GM18519 (cell line): ENCODE measurements at regions not wholly inside any gene's neighbourhood (a gene's known extent, or its start where the extent isn't known, plus 50 kb on each side); places are given as distances from the start of the nearest gene placed in this dataset.

Experiments
- ATAC-seq: cut with Tn5 transposase; IDR thresholded peaks from one replicate; pipeline ENCODE4 v1.9.1; 2021; ENCODE audit warnings: mild to moderate bottlenecking, moderate library complexity; ENCODE audit not compliant: unreplicated experiment, low FRiP score

DNA sequence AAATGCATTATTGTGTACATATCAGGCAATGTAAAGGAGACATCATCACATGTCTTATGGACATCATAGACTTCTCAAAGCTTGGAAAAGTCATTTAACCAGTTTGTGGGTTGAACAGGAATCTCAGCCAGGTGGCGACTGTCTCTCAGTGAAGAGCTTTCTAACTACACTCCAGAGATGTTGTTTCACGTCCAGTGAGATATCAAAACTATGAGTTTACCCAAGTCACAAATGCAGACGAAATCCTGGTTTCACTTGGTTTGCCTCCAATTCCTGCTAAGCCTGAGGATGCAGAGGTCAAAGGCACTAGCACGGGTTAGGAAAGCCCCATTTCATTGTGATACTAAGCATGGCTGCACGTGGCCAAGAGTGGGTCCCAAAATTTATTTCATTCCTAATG lies 384.5 kb upstream of the MEIS1 start:
- ATAC-seq, result no peak

DNA sequence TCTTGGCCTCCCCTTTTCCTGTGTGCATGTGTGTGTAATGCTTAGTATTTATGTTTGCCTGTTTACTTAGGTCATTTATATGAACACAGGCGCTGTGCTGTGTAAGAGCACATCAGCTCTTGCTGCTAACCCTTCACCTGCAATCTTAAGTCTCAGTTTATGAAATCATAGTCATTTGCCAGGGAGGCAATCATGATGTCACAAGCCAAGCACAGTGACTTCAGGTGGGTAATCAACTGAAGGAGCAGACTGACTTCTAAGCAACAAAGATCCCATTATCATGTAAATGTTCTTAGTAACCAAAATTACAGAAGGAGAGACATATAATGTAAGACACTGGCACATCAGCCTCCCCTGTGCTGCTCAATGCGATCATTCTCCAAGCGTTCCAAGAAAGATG lies 386.3 kb upstream of the MEIS1 start:
- ATAC-seq, result no peak

DNA sequence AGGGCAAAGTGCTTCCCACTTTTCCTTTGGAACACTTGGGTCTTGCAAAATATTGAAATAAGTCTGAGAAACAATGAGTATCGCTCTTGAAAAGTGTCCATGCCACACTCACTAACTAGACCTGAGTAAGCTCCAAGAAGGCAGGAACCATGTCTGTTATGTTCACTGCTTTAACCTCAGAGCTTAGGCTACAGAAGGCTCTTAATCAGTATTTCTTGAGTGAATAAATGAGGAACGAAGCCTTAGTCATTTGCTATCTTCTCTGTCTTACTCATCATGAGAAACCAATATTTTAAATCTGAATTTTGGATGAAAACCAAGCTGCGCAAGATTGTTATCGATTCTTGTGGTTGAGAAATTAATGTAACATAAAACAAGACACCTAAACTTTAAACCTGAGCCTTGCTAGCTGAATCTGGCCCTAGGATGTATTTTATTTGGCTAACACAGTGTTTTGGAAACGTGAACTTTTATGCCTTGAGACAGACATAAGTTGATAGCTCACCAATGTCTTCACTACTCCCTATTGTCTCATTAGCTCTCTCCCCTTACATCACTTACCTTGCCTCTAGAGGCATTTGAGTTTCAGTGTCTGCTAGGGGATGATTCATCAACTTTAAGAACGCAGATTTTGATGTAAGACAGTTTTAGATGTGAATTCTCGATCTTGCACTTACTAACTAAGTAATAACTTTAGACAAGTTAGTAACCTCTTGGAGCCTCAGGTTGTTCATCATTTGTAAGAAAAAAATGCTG lies 392.8 kb upstream of the MEIS1 start:
- no peak for ATAC-seq

DNA sequence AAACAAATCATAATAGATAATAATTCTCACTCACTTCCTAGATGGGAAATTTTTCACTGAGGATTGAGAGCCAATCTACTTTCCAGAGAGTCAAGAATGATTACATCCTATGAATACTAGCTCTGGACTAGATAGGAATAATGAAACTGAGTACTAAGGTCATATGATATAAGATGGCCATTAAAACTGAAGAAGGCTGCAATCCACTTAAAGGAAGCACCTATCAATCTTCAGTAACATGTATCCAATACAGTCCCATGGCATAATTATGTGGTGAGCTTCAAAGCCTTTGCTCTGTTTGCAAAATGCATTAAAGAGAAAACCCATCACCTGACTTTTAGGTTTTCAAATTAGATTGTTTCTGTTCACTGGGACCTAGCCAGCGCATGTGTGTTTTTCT lies 398.0 kb upstream of the MEIS1 start:
- no peak for ATAC-seq

DNA sequence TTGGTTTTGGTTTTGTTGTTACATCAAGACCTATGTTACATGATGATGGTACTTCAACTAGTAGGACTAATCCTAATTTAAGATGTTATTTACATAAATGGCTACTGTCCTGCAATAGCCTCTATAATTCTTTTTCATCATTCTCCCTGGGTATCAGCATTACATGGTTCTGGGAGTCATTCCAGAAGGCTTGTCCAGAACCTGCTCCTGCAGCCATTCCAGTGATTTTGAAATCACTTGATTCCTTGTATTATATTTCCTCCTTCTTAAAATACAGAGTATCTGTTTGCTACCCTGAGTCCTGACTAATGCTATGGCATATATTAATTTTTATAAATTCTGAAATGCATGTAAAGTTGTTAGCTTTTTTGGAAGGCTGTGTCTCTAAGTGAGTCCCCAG lies 400.5 kb upstream of the MEIS1 start:
- ATAC-seq, result no peak

DNA sequence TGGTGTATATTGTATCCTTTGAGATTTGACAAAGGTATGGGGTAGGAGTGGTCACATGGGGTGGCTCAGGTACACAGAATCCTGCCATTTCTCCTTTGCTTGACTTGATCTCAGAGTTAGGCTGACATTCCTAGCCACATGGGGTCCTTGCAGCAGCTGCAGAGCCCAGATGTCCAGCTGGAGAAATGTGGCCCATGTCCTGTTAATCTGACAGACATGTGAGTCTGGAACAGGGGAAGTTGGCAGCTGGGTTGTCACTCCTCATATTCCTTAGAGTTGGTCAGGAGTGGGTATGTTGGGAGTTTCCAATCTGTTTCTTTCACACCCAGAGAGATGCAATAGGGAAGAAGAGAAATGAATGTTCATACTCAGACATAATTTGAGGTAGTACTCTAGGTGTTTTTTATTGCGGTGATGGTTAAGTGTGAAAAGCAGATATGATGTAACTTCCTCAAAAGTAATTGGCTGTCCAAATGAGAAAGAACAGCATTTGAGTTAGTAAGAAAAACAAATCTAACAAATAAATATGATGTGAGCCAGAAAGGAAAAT lies 402.6 kb upstream of the MEIS1 start:
- no peak for ATAC-seq

DNA sequence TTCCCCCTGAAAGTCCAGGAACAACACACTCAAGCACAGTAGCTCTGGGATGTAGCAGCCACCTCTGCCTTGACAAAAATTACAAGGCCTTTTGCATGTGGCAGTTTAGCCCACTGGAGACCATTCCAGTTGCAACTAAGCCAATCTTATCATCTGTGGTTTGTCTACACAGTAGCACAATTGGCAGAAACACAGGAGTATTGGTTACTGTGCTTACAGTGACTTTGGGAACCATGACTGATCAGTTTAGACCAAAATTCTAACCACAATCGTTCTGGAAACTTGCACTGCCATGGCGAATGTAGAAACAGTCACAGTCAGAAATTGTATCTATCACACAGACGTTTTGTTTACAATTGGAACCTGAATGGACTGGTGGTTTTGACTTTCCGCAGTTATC lies 403.7 kb upstream of the MEIS1 start:
- ATAC-seq, result no peak

DNA sequence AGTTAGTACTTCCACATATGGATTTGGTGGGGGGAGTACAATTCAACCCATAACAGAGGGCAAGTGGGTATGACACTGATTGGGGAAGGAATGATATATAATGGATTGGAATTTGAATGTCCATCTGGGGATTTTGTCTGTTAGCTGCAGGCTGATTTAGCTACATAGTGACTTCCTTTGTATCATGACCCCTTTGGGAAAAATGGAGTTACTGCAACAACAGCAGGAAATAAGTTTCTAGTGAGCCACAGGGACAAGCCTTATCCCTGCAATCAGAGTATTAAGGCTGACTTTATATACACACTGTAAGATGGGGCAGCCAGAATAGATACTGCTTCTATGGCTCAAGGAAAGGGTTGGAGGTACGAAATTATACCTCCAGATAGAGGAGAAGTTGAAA lies 404.4 kb upstream of the MEIS1 start:
- ATAC-seq, result no peak

DNA sequence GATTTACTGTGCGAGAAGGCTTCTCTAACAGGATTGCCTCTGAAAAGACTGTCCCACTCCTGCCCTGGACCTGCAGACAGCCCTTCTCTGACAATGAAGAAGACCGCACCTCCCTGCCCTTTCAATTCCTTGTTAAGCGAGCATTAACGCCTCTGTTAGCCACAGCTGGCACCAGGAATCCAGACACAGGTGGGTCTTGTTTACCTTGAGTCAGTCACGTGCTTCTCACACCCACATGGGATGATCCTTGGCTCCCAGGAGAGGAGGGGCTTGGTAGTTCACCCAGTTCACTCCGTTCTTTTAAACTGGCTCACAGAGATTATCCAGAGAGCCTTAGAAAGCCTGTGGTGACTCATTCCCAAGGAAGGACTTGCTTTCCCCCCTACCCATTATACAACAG lies 410.5 kb upstream of the MEIS1 start:
- no peak for ATAC-seq

DNA sequence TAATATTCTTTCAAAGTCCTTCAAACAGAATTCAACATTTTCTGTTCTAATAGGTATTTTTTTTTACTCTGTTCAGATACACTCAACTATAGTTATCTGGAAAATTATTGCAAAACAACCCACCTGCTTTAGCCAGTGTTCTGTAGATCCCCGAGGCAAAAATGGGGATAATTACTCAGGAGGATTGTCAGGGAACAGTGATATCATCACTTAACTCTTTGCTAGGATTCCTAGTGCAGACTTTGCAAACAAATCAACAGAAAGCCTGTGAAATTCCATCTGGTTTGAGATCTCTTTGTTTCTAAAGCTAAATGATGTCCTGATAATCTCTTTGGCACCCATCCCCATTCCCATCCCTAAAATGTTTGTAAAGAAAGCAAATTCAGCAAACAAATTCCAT lies 413.6 kb upstream of the MEIS1 start:
- no peak for ATAC-seq

DNA sequence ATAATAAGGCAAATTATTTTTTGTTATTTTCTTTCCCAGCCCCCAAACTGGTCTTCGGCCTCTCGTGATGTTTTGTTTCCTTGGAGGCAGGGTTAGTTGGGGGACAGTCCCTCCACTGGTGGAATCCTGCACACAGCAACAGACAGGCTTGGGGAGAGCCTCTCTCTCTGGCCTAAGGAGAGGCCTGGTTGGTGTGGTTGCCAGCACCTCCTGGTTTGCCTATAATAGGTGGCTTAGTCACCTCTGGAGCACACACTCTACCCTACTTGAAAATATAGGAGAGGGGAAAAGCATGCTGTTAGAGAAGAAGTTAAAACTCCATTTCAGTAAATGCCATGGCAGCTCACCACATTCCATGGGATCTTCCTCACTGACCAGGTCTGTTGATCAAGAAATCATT lies 417.2 kb upstream of the MEIS1 start:
- ATAC-seq, result no peak

DNA sequence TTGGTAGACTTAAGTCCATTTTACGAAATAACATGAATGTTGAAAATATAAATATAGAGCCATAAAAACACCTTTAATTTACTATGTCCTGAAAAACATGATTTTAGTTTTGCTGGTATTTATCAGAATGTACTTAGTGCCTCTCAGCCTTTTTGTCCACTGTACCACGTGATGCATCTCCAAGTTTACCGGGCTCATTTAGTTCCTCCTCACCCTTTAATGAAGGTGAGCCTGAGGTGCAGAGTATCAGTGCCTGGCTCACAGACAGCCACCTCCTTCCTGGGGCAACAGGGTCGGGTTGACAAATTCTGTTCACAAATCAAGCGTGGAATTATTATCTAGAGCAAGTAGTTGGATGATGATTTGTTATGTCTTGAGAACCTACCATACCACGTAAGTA lies 420.5 kb upstream of the MEIS1 start:
- ATAC-seq, result no peak

DNA sequence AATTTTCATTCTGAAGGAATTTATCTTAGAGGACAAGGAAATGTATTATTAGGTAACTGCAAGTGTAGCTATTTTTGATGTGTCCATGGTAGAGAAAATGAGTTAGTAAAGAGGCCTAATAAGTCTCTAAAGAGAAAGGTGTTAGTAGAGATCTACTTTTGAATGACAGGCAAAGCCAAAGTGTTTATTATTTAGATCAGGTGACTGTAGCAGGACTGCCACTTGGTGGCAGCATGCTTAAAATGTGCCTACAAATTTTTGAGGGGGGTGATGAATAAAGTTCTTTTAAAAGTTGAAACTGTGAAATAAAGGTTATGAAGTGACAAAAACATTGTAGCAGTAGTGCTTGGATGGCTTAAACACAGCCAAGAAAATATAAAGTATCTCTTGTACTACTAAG lies 421.5 kb upstream of the MEIS1 start:
- ATAC-seq, result no peak

DNA sequence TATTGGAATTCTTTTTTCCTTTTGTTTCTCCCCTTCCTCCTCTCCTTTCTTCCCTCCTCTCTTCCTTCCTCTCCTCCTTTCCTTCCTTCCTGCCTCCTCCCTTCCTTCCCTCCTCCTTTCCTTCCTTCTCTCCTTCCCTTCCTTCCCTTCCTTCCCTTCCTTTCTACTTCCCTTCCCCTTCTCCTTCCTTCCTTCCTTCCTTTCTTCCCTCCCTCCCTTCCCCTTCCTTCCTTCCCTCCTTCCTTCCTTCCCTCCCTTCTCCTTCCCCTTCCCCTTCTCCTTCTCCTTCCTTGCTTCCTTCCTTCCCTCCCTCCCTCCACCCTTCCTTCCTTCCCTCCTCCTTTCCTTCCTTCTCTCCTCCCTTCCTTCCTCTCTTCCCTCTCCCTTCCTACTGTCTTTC lies 431.0 kb upstream of the MEIS1 start:
- no peak for ATAC-seq

DNA sequence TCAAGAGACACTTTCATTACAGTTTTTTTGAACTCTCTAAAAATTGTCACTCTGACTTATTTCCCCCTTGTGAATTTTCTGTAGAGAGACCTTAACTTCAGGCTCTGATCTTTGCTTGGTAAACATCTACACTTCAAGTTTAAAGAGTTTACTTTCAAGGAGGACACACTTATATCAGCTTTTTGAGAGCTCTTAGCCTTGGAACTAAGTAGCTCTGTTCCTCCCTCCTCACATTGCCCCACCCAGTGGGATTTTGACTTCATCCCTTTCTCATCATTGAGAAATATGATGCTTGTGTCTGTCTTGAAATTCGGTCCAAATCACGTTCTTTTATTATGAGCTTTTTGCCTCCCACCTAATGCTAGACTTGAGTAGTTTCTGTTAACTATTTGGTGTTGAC lies 433.4 kb upstream of the MEIS1 start:
- ATAC-seq, result no peak

DNA sequence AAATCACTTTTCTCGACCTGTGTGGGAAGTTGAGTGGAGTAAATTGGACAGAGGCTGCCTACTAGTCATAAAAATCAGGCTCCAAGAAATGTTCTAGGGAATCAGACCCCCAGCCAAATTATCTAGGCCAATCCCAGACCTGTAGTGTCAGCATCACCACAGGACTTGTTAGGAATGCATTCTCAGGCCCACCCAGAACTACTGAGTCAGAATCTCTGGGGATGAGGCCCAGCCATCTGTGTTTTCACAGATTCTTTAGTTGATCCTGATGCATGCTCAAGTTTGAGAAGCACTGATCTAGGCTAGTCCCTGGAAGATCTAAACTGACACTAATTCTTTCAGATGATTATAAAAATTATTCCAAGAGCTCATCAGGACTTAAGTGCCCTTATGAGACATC lies 434.0 kb upstream of the MEIS1 start:
- no peak for ATAC-seq

DNA sequence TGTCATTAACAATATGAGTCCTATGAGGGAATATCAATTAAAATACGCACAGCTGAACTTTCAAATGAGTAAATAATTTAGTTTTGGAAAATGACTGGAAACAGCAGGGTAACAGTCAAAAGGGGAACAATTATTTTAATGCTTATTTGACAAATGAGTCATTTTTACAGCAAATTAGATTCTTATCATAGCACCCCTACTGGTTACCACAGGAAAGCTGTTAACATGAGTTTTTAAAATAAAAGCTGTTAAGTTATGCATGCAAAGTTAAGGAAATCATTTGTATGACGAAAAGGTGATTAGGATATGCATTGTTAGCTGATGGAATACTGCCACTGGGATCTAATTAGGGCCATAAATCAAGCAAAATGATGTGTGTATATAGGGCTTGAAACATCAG lies 435.1 kb upstream of the MEIS1 start:
- no peak for ATAC-seq

DNA sequence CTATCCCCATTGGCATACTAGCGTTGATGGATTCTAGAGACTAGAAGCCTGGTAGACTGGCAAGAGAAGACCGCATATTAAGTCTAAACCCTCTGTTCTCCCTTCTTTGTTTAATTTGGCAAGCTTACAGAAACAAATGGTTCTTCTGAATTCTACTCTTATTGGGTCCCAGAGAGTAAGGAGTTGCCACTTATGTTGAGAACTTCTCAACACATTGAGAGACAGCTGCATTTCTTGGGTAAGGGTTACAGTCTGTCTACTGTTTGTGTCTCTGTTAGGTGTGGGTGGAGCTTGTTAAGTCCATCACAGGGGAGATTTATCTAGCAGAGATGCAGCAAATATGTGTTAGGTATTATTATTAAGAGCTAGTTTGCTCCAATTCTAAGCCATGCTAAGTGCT lies 435.8 kb upstream of the MEIS1 start:
- no peak for ATAC-seq

DNA sequence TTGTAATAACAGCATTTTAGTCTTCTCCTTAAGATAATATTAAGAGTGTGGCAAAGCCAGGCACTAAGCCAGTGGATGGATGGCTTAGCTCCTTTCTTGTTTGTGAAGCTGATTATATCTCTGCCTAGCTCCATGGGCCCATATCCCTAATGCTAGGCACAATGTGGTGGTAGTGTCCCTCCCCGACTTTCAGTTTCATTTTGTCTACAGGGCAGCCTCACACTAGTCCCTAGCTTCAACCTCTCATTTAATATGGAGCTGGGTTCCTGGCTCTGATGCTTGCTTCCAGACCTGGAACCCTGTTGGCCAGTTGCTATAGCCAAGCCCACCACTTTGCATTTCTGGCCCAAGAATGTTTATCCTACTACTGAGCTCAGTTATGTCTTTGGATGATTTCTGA lies 437.0 kb upstream of the MEIS1 start:
- no peak for ATAC-seq

DNA sequence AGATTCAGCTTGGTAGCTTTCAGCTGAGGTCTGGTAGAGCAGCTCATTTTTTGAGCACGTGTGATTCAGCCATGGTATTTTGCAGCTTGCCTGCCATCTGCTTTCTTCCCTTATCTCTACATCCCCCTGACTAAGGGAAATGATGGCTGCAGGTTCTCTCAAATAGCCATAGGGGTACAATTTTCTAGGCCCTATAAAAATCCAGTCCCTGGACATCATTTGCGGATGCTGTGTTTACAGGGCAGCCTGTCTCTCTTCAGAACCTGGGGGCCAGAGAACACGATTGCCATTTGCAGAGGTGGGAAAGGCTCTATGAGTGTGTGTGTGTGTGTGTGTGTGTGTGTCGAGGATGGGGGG lies 442.7 kb upstream of the MEIS1 start:
- ATAC-seq, result no peak

DNA sequence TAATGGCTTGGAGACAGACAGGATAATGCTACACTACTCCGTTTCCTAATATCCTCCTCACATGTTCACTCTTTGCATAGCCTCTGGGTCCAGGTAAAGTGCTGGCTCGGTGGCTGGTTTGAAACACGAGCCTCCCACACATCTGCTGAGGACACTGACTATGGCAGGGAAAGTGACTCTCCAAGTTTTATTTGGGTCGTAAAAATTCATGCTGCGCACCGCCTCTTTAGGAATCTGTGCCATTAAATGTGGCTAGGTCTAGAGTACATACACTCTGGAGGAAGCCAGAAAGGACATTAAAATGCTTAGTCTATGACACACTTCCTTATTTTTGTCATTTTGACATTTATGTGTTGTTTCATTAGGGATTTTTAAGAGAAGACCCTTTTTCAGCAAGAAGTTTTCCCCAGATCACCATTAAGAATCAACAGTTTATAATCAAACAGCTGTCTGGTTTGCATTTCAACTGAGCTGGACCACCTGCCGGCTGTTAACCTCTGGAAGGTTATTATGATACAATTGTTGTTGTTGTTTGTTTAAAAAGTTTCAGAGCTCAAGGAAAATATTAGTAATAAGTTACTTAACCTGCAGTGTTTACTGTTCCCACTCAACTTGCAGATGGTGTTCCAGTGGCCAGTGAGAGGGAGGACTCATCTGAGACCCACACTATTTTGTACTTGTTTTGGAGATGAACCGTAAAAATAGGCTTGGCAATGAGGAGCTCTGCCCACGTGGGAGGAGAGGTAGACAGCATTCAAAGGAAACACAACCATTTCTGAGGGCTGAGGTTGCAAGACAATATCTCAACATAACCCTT lies 443.3 kb upstream of the MEIS1 start:
- no peak for ATAC-seq

DNA sequence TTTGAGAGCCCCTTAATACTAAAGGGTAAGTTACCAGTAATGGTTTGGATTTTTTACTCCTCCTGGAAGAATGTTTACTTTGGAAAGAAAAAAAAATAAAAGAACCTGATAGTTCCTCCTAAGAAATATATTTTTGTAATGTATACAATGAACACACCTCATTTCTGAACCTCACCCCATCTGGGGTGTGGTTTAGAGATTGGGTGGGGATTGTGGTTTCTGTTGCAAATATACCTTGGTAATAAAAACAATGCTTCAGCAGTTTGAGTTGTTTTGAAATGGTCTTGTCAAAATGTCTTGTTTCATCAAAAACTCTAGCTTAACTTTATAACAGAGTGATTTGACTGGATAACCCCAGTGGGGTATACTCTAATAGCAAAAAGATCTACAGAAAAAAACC lies 448.9 kb upstream of the MEIS1 start:
- no peak for ATAC-seq
